Loucy (cell line): ENCODE measurements at regions not wholly inside any gene's neighbourhood (a gene's known extent, or its start where the extent isn't known, plus 50 kb on each side); places are given as distances from the start of the nearest gene placed in this dataset.

Source experiments
- H2AFZ ChIP-seq: fragments of 200-600 bp; sonication (generic); 2 replicates; pipeline ENCODE4 v1.6.0; 2016; ENCODE audit warnings: antibody characterized with exemption, mild to moderate bottlenecking, low read length, moderate library complexity
- H3F3A ChIP-seq: fragments of 200-600 bp; 2 replicates; pipeline ENCODE4 v1.6.0; 2016; ENCODE audit warnings: antibody characterized with exemption, low read depth, mild to moderate bottlenecking
- H3K27me3 ChIP-seq: fragments of 200-600 bp; sonication (generic); 2 replicates; pipeline ENCODE4 v1.6.1; 2014; ENCODE audit warnings: low read length, mild to moderate bottlenecking; ENCODE audit not compliant: insufficient read depth, poor library complexity, severe bottlenecking
- H3K36me3 ChIP-seq: fragments of 200-600 bp; sonication (generic); 2 replicates; pipeline ENCODE4 v1.6.1; 2016; ENCODE audit warnings: low read length; ENCODE audit not compliant: insufficient read depth
- H3K4me1 ChIP-seq: fragments of 200-600 bp; sonication (generic); 2 replicates; pipeline ENCODE4 v1.5.1; 2014; ENCODE audit warnings: low read length, mild to moderate bottlenecking; ENCODE audit not compliant: insufficient read depth, poor library complexity, severe bottlenecking
- H3K4me2 ChIP-seq: fragments of 200-600 bp; sonication (generic); 2 replicates; pipeline ENCODE4 v1.6.0; 2014; ENCODE audit warnings: antibody characterized with exemption, low read length, low read depth, mild to moderate bottlenecking; ENCODE audit not compliant: poor library complexity, severe bottlenecking
- H3K4me3 ChIP-seq: fragments of 200-600 bp; sonication (generic); 2 replicates; pipeline ENCODE4 v1.5.1; 2014; ENCODE audit warnings: low read length, mild to moderate bottlenecking, mixed read lengths; ENCODE audit not compliant: poor library complexity, severe bottlenecking
- H3K79me2 ChIP-seq: fragments of 200-600 bp; sonication (generic); 2 replicates; pipeline ENCODE4 v1.6.1; 2014; ENCODE audit warnings: low read length; ENCODE audit not compliant: insufficient read depth
- H3K9ac ChIP-seq: fragments of 200-600 bp; sonication (generic); 2 replicates; pipeline ENCODE4 v1.6.0; 2014; ENCODE audit warnings: mild to moderate bottlenecking, low read depth, low read length, moderate library complexity; ENCODE audit not compliant: poor library complexity, severe bottlenecking
- H3K9me2 ChIP-seq: fragments of 200-600 bp; sonication (generic); replicated peaks from 2 replicates; pipeline ENCODE4 v1.6.1; 2016; ENCODE audit warnings: low read depth, low read length, mixed read lengths
- H3K9me3 ChIP-seq: fragments of 200-600 bp; sonication (generic); 2 replicates; pipeline ENCODE4 v1.6.1; 2014; ENCODE audit warnings: mild to moderate bottlenecking, antibody characterized with exemption, low read length, low read depth; ENCODE audit not compliant: insufficient read depth
- H4K20me1 ChIP-seq: fragments of 200-600 bp; sonication (generic); 2 replicates; pipeline ENCODE4 v1.6.0; 2014; ENCODE audit warnings: antibody characterized with exemption, low read length, mild to moderate bottlenecking; ENCODE audit not compliant: insufficient read depth, poor library complexity, severe bottlenecking
- CTCF ChIP-seq: fragments of 200-600 bp; sonication (generic); conservative IDR thresholded peaks from 2 replicates; pipeline ENCODE4 v1.5.1; 2014; ENCODE audit warnings: mild to moderate bottlenecking, antibody characterized with exemption, low read length
- EZH2phosphoT487 ChIP-seq: fragments of 200-600 bp; IDR thresholded peaks from 2 replicates; pipeline ENCODE4 v1.6.1; 2018; ENCODE audit warnings: antibody characterized with exemption, mild to moderate bottlenecking, moderate library complexity, borderline replicate concordance

- Histone ChIP-seq H3F3A (no peaks in the 10 kb centered on the region), H3K9me2 (no peaks in the 10 kb centered on the region), H3K4me1 (no peaks in the 10 kb centered on the region), H3K27me3 (no peaks in the 10 kb centered on the region), H2AFZ (no peak overlapping the region), H3K36me3 (no peaks in the 10 kb centered on the region), H4K20me1 (no peaks in the 10 kb centered on the region), H3K4me2 (no peak overlapping the region), H3K9me3 (no peaks in the 10 kb centered on the region), H3K79me2 (no peaks in the 10 kb centered on the region), H3K9ac (no peak overlapping the region), H3K4me3 (no peak overlapping the region)
- TF ChIP-seq CTCF, result no peak
- no peak for TF ChIP-seq EZH2phosphoT487
Observed at GRCh38 chr3:182045736-182046135, 334.0 kb downstream of the SOX2 start.

- Histone ChIP-seq H3K4me3 (no peak overlapping the region), H3K9ac (no peak overlapping the region), H3K4me1 (no peaks in the 10 kb centered on the region), H3K36me3 (no peaks in the 10 kb centered on the region), H3K79me2 (no peaks in the 10 kb centered on the region), H3F3A (no peaks in the 10 kb centered on the region), H4K20me1 (no peaks in the 10 kb centered on the region), H3K9me2 (no peaks in the 10 kb centered on the region), H3K9me3 (no peaks in the 10 kb centered on the region), H3K27me3 (no peaks in the 10 kb centered on the region), H2AFZ (no peak overlapping the region), H3K4me2 (no peak overlapping the region)
- TF ChIP-seq EZH2phosphoT487, result no peak
- no peak for TF ChIP-seq CTCF
Observed at GRCh38 chr3:182046166-182046764, 334.5 kb downstream of the SOX2 start.

GRCh38 chr3:182050932-182051331 is 339.2 kb downstream of the SOX2 start:
- Histone ChIP-seq H3K9ac (no peak overlapping the region), H3K9me2 (no peaks in the 10 kb centered on the region), H3K9me3 (no peaks in the 10 kb centered on the region), H3K4me2 (no peak overlapping the region), H4K20me1 (no peaks in the 10 kb centered on the region), H2AFZ (no peak overlapping the region), H3K27me3 (peaks cover 17% of the 10 kb centered on the region), H3K36me3 (no peaks in the 10 kb centered on the region), H3F3A (no peaks in the 10 kb centered on the region), H3K4me3 (no peak overlapping the region), H3K4me1 (no peaks in the 10 kb centered on the region), H3K79me2 (no peaks in the 10 kb centered on the region)
- TF ChIP-seq CTCF, result no peak
- TF ChIP-seq EZH2phosphoT487, result no peak
